ENCODE measurements at regions not wholly inside any gene's neighbourhood (a gene's known extent, or its start where the extent isn't known, plus 50 kb on each side); places are given as distances from the start of the nearest gene placed in this dataset.

- no peak for TF ChIP-seq CTCF (IDR thresholded peaks at IDR 0.05)
- no peak for TF ChIP-seq POLR2A (IDR thresholded peaks at IDR 0.05)
These were observed 118.2 kb upstream of the MPDZ start for GRCh38 chr9:13397661-13398060.

Measured in Peyer's patch (tissue), 4 donors.